Urothelium cell line (cell line): ENCODE measurements at regions not wholly inside any gene's neighbourhood (a gene's known extent, or its start where the extent isn't known, plus 50 kb on each side); places are given as distances from the start of the nearest gene placed in this dataset.

Source experiments
- DNase-seq: peaks from one replicate; pipeline ENCODE4 v3.0.0; 2011; ENCODE audit warnings: low spot score, mixed read lengths
- FAIRE-seq: peaks from 2 replicates; lab custom pipeline; 2011; peaks lifted over from hg19 to GRCh38; lab: Jason Lieb, UNC

GRCh38 chr1:200354243-200354642 is 55.6 kb downstream of the ZNF281 start:
- DNase-seq: no peak

GRCh38 chr1:200353232-200353631 is 56.6 kb downstream of the ZNF281 start:
- no peak for FAIRE-seq
- no peak for DNase-seq

More at GRCh38 chr1:200354243-200354642, 55.6 kb downstream of the ZNF281 start:
- FAIRE-seq: no peak

- DNase-seq (no peak), FAIRE-seq (no peak)
Observed at GRCh38 chr1:200351826-200352549, 57.8 kb downstream of the ZNF281 start.

GRCh38 chr1:200351425-200351824 is 58.4 kb downstream of the ZNF281 start:
- no peak for DNase-seq
- FAIRE-seq: no peak

GRCh38 chr1:200346700-200347099 is 63.1 kb downstream of the ZNF281 start:
- no peak for DNase-seq
- FAIRE-seq: no peak

GRCh38 chr1:200345520-200345919 is 64.3 kb downstream of the ZNF281 start:
- DNase-seq (no peak), FAIRE-seq (no peak)

- no peak for FAIRE-seq
Observed at GRCh38 chr1:200343874-200344273, 66.0 kb downstream of the ZNF281 start.

GRCh38 chr1:200342511-200343311 is 67.1 kb downstream of the ZNF281 start:
- no peak for DNase-seq
- FAIRE-seq: no peak

More at GRCh38 chr1:200343874-200344273, 66.0 kb downstream of the ZNF281 start:
- DNase-seq: no peak

- FAIRE-seq: no peak
Observed at GRCh38 chr1:200338451-200338850, 71.4 kb downstream of the ZNF281 start.

GRCh38 chr1:200337831-200338230 is 72.0 kb downstream of the ZNF281 start:
- DNase-seq: no peak
- no peak for FAIRE-seq

More at GRCh38 chr1:200338451-200338850, 71.4 kb downstream of the ZNF281 start:
- DNase-seq: no peak

GRCh38 chr1:200337410-200337809 is 72.4 kb downstream of the ZNF281 start:
- FAIRE-seq: no peak

GRCh38 chr1:200336901-200337391 is 72.9 kb downstream of the ZNF281 start:
- FAIRE-seq: no peak
- no peak for DNase-seq

More at GRCh38 chr1:200337410-200337809, 72.4 kb downstream of the ZNF281 start:
- DNase-seq: no peak

- DNase-seq (peak; percentile 46), FAIRE-seq (no peak)
Observed at GRCh38 chr1:200336101-200336845, 73.6 kb downstream of the ZNF281 start.

- DNase-seq (peak; percentile 48), FAIRE-seq (no peak)
Observed at GRCh38 chr1:200334661-200335256, 75.1 kb downstream of the ZNF281 start.

GRCh38 chr1:200333329-200333728 is 76.5 kb downstream of the ZNF281 start:
- DNase-seq: no peak
- FAIRE-seq: no peak

GRCh38 chr1:200332716-200333115 is 77.1 kb downstream of the ZNF281 start:
- no peak for FAIRE-seq
- DNase-seq: no peak

- DNase-seq (no peak), FAIRE-seq (no peak)
Observed at GRCh38 chr1:200330741-200331428, 79.0 kb downstream of the ZNF281 start.

GRCh38 chr1:200329208-200329882 is 80.5 kb downstream of the ZNF281 start:
- DNase-seq: no peak
- FAIRE-seq: no peak

- FAIRE-seq: no peak
- no peak for DNase-seq
Observed at GRCh38 chr1:200328379-200328778, 81.5 kb downstream of the ZNF281 start.
